NCI-H2107 treated with DMSO at 0.1 percent for 48 hours (cell line): ENCODE measurements at regions not wholly inside any gene's neighbourhood (a gene's known extent, or its start where the extent isn't known, plus 50 kb on each side); places are given as distances from the start of the nearest gene placed in this dataset.
"Not testable (repeated sequence)": the region's sequence is repeated elsewhere in the genome, so short reads cannot be mapped to it uniquely, and the experiment has no call there.

Experiments
- DNase-seq: peaks from one replicate; lab custom pipeline; 2025; ENCODE audit not compliant: unreplicated experiment; lab: John Stamatoyannopoulos, UW

DNA sequence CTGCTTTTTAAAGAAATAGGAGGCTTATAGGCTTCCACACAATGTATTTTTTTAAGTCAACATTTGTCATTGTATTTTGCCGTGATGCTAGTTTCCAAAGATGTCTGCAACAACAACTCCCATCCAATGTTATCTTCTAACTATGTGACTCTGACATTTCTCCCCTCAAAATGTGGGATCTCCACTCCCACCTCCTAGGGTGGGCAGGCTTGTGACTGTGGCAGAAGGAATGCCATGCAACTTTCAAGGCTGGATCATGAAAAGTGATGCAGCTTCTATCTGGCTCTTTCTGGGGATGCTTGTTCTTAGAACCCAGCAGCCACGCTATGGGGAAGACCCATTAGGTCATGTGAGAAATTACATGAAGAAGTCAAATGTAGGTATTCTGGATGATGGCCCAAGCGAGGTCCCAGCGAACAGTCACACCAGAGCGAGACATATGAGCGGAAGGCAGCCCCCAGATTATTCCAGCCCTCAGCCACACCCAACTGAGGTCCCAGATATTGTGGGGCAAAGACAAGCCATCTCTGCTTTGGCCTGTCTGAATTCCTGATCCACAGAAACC, 124.3 kb downstream of the BDH1 start:
- no peak for DNase-seq

DNA sequence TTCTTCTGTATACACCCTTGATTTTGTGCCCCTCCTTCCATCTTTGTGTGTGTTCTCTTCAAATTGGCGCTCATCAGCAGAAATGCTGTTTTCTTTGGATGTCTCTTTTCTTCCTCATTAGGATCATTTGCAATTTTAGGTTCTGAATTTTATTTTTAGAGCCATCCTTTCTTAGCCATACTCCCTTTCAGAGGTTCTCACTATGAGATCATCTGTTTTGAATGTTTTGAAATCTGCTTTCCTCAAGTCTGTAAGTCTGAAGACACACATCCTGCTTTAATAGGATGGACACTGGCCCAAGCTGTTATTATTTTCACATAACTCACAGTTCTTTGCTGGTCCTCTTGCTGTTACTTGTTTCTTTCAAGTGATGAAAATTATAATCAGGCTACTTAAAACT, 124.8 kb downstream of the BDH1 start:
- DNase-seq: no peak

DNA sequence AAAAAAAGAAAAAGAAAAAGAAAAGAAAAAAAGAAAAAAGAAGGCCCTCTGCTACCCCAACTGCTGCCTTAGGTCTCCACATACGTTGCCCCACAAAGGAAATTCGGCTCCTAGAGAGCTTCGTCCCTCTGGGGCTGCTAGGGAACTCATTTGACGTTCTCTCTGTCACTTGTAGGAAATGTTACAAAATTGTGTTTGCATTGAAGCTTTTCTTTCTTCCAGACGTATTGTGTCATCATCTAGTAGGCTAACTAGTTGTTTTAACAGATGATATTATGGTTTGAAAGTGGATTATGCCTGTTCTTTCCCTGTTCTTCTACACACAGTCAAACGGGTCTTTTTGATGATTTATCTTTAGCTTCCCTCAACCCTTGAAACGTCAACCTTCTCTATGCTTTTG, 125.3 kb downstream of the BDH1 start:
- no peak for DNase-seq

DNA sequence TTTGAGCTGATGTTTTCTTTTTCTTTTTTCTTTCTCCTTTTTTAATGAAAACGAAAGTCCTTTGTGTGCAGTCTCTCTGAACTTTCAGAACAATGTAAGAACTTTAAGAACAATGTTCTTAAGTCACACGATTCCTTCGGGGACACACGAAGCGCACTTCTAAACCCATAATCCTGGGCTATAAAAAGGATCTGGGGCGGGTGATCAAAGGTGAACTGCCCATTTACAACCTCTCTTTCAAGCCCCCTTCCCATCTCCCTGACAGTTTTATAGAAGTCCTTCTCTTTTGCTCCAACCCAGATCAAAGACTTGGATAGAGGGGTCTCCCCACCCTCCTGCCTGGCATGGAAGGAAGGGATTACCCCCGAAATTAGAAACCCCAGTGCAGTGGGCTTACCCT, 126.8 kb downstream of the BDH1 start:
- DNase-seq: no peak

DNA sequence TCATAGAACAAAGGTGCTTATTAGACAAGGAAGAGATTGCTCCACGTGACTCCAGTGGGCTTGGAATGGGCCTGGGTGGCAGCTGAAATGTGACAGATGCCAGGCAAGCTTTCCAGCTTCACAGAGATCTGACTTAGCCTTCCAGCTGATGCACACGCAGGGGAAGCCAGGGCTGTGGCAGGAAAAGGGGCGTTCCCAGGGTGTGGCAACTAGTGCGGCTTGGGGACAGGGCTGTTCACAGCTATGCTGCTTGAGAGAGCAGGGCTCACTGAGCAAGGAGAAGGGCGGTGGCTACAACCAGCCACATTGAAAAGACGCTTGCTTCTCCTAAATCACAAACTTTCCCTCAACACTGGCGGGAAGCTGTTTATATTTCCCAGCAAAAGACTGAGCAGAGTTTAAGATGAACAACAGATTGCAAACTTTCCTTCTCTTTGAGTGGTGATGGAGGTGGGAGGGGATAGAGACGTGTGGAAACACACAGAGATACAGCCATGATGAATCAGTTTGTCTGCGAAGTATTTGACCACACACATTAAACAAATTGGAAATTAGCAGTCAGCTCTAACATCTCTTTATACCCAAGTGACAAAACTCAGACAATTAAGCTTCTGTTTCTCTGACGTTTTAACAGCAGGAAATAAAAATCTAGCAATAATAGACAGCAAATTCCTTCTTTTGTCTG, 127.5 kb downstream of the BDH1 start:
- DNase-seq: no peak

DNA sequence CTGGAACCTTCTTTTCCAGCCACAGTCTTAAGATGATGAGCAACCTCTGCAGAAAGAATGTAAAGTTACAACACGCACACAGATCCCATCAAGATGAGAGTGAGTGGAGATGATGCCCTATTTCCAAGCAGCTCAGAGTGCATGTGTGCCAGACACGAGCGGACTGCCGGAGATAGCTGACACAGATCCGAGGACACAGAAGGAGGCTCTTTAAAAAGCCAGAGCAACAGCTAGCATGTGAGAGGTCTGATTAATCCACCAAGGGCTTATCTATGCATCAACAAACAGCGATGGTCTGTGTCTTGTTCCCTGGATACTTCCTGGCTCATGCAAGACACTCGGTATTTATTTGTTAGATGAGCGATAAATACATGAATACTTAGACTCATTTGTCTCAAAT, 128.6 kb upstream of the DLG1 start:
- DNase-seq: no peak

DNA sequence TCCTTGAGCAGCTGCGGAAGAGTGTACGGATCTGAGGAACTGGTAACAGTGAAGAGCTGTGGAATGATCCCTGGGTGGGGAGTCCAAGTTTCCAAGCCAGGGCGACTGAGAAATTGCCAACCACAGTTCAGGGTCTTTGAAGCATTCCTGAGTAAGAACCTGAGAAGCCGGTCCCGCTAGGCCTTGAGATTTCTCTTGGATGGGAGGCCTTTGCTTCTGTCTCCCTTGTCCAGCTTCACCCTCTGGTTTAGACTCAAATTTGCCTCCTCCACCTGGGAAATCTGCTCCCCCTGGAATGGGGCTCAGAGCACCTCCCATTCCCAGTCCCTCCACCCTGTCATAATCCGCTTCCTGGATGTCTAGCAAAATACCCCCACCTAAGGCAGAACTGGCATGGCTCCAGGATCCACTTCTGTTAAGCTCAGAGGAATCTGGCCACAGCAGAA, 127.7 kb upstream of the DLG1 start:
- no peak for DNase-seq

DNA sequence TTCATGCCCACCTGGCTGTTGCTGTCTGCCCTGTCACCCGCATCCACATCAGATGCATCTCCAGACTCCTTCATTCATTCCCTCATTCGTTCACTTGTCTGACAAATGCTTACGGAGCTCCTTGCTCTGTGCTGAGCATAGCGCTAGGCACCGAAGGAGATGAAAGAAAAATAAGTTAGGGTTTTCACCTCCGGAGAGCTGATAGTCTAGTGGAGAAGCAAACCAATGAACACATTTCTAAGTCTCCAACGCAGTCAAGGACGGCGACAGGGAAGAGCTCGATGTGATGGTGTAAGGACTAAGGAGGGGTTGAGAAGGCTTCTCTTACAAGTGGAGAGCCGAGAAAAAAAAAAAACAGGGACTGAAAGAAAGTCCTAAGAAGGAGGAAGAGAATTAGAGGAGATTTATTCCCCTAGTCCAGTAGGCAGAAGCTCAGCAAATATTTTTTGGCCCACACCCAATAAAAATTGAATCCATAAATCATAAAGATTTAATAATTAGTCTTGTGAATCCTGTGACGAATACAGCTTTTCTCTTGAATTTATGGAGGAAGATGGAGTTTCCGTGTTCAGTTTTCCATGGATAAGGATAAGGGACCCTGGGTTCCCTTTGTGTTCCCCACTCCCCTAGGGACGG, 127.2 kb upstream of the DLG1 start:
- DNase-seq: no peak

DNA sequence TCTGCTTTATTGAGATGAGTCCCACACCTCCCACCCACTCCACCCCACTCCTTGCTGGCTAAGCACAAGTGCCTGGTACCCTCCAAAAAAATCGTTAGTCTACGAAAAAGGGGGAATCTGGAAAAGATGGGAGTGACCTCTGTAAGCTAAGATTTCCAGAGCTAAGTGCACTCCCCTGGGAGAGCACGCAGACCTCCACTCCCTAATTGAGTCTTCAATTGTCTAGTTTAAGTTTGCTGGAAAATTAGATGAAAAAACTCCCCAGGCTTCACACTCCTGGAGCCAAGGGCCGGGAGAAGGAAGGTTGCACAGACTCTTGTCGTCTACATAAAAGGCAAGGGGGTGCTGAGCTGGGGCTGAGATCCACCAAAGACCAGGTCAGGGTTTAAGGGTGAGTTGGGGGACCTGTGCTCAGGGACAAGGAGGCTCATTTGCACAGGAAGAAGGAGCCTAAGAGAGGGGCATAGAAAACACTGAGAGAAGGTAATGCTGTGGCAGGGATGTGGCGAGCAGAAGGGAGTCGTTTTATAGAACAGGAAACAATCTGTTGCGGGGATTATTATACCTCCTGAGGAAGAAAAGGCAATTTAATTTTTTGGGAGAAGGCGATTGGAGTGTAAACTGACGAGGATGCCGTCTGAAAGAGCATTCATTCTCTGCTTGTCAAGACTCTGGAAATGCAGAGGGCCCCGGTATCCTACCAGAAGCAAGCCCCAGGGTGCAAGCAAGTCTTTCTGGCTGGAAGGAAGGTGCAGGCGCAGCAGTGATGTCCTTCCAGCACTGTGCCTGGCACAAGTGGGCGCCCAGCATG, 126.5 kb upstream of the DLG1 start:
- DNase-seq: no peak

DNA sequence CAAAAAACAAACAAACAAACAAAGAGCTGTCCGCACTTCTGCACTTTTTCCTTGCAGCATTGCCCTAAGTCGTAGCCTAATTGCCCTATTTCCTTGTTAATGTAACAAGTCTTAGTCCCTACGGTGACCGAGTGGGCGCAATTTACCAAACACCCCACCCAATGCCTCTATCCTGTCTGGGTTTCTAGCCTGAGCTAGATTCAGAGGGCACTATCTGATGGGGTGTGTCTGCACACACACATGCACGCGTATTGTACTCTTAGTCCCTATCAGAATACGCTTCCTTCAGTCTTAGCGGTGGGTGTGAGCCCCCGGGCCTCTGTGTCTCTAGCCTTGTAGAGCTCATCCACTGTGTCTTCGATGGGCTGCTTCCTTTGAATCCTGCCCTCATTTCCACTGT, 125.9 kb upstream of the DLG1 start:
- no peak for DNase-seq

DNA sequence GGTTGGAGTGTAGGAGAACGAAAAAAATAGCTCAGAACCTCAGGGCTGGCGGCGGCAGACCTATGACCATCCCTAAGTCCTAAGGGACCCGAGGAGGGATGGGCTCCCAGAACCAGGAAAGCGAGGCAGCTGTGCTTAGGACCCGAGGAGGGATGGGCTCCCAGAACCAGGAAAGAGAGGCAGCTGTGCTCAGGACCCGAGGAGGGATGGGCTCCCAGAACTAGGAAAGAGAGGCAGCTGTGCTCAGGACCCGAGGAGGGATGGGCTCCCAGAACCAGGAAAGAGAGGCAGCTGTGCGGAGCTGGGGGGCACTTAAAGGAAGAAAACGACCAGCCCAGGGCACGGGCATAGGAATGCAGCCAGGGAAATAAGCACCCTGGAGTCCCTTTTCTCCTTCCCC, 125.0 kb upstream of the DLG1 start:
- DNase-seq: no peak

DNA sequence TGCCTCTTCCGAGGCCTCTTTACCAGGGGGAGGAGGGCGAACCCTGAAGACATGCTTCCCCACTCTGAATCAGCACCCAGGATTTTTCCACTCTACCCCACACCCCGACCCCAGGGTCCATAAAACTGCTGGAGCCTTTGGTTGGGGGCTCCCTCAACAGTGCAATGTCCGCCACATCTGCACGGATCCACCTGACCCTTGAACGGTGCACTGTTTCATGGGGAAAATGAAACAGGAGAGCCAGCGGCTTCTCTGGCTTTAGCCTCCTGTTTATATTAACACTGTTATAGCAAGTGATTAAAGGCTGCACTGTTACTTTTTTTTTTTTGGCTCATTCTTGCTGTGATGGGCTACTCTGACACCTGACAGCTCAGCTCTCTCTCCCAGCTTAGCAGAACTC, 124.1 kb upstream of the DLG1 start:
- no peak for DNase-seq

DNA sequence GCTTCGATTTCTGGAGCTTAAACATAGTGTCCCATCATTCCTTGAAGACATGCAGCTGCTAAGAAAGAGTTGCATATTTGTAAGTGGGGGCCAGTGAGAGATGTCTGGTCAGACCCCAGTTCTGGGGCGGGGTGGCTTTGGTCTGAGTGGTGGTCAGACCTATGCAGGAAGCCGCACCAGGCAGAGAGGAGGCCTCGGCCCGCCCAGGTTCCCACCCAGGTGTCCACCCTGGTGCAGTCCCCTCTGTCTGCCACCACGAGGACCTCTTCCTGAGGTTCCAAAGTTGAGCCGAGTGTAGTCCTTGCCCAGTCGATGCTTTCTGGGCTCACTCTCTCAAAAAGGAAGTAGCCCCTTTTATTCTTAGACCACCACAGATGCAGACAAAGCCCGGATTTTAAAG, 122.6 kb upstream of the DLG1 start:
- DNase-seq: no peak

DNA sequence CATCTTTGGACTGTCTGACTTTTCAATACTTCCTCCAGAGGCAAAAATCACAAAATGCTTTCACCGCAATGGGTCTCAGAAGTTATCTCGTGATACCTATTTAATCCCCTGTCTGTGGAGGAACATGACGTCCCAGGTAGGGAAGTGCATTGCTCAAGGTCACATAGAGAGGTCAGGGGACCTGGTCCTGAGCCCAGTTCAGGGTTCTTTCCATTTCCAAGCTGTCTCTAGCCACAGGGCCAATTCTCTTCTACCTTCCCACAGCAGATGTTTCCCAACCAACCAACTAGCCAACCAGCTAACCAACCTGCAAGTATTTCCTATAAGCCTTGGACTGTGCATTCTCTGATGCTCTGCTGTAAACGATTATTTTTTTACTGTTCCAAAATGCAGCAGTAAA, 122.2 kb upstream of the DLG1 start:
- no peak for DNase-seq

DNA sequence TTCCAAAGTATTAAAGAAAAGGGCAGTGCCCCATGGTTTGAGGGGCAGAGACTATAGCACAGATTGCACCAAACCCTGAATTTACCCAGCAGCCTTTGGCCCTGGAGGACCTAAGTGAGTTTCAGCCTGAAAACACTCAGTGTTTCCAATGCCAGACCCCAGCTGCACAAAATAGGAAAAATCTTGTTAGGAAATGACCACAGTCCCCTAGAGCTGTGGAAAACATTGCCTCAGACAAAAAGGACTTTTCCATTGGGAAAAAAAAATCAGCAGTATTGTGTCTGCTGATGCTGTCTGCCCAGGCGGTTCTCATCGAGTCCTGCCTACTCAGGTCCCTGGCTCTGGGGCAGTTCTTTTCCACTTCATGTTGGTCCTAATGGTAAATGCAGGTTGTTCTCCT, 121.7 kb upstream of the DLG1 start:
- DNase-seq: no peak

DNA sequence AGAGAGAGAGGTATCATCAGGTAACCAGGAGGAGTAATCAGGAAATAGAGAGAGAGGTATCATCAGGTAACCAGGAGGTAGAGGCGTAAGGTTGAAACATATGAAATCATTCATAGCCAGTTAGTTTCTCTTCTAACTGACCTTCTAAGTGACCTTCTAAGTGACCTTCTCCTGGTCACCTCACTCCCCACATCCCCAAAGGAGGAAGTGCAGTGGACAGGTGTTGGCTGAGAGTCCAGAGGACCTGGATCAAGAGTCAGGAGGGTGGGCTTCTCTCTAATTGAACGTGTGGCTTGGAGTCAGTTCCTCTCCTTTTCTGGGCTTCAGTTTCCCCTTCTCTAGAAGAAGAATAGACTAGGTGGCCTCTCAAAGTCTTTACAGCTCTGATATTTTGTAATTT, 121.3 kb upstream of the DLG1 start:
- DNase-seq: no peak

DNA sequence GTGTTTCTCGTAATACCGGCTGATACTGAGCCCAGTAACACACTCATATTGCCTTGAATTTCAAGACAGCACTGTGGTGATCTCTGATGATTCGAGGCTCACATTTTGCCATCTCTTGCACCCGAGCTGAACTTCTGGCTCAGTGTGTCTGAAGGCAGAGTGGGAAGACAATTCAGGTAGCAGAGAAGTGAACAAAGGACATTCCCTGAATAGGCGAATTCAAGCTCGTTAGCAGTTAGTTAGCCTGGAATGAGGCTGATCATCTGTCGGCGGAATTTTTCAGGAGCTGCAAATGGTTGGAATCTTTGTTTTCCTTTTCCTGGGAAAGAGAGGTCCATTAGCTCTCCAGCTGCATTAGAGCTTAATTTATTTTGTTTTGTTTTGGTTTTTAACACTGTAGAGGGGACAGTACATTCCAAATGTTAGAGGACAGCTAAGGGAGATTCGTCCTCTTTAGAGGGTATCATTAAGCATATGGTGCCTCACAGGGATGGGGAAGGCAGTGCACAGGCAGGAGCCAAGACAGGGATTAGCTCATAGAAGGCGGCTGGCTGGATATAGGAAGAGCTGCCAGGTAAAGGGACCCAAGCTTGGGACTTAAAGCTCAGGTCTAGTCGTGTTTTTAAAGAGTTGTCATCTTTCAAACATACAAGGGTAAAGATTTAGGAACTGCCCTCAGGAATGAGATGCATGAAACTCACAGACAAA, 119.7 kb upstream of the DLG1 start:
- no peak for DNase-seq

DNA sequence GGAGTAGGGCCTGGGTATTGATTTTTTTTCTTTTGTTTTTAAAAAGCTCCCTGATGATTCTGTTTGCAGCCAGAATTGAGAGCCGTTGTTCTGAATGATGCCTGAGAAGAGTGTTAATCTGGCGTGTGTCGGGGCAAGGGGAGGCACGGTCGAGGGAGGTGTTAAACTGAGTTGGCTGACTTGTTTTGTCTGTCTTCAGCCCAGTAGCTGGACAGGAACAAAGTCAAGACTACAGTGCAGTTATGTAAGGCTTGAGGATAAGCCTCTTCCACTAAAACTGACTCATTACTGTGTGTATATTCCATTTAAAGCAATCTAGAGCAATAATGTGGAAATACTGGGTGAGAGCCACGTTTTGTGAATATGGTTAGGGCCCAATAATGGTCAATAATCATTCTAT, 119.0 kb upstream of the DLG1 start:
- no peak for DNase-seq

DNA sequence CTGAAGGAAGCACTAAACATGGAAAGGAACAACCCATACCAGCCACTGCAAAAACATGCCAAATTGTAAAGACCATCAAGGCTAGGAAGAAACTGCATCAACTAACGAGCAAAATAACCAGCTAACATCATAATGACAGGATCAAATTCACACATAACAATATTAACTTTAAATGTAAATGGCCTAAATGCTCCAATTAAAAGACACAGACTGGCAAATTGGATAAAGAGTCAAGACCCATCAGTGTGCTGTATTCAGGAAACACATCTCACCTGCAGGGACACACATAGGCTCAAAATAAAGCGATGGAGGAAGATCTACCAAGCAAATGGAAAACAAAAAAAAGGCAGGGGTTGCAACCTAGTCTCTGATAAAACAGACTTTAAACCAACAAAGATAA, 113.5 kb upstream of the DLG1 start:
- not testable (repeated sequence) for DNase-seq

DNA sequence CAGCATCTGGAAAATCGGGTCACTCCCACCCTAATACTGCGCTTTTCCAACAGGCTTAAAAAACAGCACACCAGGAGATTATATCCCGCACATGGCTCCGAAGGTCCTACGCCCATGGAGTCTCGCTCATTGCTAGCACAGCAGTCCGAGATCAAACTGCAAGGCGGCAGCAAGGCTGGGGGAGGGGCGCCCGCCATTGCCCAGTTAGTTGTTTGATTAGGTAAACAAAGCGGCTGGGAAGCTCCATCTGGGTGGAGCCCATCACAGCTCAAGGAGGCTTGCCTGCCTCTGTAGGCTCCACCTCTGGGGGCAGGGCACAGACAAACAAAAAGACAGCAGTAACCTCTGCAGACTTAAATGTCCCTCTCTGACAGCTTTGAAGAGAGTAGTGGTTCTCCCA, 111.8 kb upstream of the DLG1 start:
- not testable (repeated sequence) for DNase-seq
